ENCODE measurements at regions not wholly inside any gene's neighbourhood (a gene's known extent, or its start where the extent isn't known, plus 50 kb on each side); places are given as distances from the start of the nearest gene placed in this dataset.

GRCh38 chr10:80985102-80985501 is 447.4 kb downstream of the SH2D4B start:
- TF ChIP-seq, protein P1, sequence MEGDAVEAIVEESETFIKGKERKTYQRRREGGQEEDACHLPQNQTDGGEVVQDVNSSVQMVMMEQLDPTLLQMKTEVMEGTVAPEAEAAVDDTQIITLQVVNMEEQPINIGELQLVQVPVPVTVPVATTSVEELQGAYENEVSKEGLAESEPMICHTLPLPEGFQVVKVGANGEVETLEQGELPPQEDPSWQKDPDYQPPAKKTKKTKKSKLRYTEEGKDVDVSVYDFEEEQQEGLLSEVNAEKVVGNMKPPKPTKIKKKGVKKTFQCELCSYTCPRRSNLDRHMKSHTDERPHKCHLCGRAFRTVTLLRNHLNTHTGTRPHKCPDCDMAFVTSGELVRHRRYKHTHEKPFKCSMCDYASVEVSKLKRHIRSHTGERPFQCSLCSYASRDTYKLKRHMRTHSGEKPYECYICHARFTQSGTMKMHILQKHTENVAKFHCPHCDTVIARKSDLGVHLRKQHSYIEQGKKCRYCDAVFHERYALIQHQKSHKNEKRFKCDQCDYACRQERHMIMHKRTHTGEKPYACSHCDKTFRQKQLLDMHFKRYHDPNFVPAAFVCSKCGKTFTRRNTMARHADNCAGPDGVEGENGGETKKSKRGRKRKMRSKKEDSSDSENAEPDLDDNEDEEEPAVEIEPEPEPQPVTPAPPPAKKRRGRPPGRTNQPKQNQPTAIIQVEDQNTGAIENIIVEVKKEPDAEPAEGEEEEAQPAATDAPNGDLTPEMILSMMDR (IDR thresholded peaks at IDR 0.05): no peak
- TF ChIP-seq MXI1 (IDR thresholded peaks at IDR 0.05; ENCODE audit: low read depth, low read length) (no peak), TAF1 (IDR thresholded peaks at IDR 0.05; ENCODE audit: borderline replicate concordance, low read depth, low read length) (no peak), USF2 (IDR thresholded peaks at IDR 0.05; ENCODE audit: borderline replicate concordance, low read depth, low read length) (no peak), ELF1 (IDR thresholded peaks at IDR 0.05) (no peak), USF1 (IDR thresholded peaks at IDR 0.05; ENCODE audit: borderline replicate concordance, low read depth) (no peak), YY1 (IDR thresholded peaks at IDR 0.05; ENCODE audit: low read depth) (no peak)
